Inferior parietal cortex (tissue), 1 donor: ENCODE measurements at regions not wholly inside any gene's neighbourhood (a gene's known extent, or its start where the extent isn't known, plus 50 kb on each side); places are given as distances from the start of the nearest gene placed in this dataset.
"Not testable (repeated sequence)": the region's sequence is repeated elsewhere in the genome, so short reads cannot be mapped to it uniquely, and the experiment has no call there.

Experiments
- DNase-seq: peaks from one replicate; pipeline ENCODE4 v3.0.0-alpha.2; 2016; ENCODE audit errors: extremely low spot score

DNA sequence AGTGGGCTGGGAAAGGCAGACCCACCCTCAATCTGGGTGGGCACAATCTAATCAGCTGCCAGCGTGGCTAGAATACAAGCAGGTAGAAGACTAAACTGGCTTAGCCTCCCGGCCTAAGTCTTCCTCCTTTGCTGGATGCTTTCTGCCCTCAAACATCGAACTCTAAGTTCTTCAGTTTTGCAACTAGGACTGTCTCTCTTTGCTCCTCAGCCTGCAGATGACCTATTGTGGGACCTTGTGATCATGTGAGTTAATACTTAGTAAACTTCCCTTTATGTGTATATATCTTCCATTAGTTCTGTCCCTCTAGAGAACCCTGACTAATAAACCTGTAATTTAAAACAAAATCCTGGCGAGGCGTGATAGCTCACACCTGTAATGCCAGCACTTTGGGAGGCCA is 51.8 kb upstream of the SLC39A8 start:
- DNase-seq: not testable (repeated sequence)

- no peak for DNase-seq
Observed at GRCh38 chr4:102399021-102399420, 53.7 kb upstream of the SLC39A8 start.

DNA sequence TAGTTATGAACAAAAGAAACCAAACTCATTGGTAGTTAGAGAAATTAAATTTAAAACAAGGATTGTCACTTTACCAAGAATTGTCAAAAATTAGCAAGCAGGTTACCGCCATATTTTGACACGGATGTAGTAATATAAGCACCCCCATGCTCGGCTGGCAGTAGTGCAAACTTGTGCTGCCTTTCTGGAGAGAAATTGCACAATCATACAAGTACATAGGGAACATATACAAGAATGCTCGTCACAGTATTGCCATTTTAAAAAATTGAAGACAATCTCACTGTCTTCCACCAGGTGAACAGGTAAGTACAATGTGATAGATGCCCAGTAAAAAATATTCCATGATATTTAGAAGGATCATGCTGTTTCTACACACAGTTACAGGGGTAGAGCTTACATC is 55.6 kb upstream of the SLC39A8 start:
- no peak for DNase-seq

DNA sequence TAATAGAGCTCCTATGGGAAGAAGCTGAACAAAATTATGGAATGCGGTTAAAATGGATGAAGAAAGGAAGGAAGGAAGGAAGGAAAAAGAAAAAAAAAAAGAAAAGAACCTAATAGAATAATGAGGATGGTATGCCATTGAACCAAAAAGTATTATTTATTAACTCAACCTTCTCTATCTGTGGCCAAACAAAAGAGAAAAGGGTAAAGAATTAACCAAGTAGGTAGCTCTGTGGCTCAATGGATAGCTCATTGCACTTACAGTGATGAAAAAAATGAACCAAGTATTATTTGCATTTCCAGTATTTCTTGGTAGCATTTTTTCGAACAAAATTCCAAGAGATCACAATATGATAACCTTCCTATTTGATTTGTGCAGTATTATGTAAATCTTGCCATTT is 56.9 kb upstream of the SLC39A8 start:
- DNase-seq: no peak

GRCh38 chr4:102403116-102403515 is 57.8 kb upstream of the SLC39A8 start:
- no peak for DNase-seq

GRCh38 chr4:102404431-102404969 is 59.2 kb upstream of the SLC39A8 start:
- no peak for DNase-seq

DNA sequence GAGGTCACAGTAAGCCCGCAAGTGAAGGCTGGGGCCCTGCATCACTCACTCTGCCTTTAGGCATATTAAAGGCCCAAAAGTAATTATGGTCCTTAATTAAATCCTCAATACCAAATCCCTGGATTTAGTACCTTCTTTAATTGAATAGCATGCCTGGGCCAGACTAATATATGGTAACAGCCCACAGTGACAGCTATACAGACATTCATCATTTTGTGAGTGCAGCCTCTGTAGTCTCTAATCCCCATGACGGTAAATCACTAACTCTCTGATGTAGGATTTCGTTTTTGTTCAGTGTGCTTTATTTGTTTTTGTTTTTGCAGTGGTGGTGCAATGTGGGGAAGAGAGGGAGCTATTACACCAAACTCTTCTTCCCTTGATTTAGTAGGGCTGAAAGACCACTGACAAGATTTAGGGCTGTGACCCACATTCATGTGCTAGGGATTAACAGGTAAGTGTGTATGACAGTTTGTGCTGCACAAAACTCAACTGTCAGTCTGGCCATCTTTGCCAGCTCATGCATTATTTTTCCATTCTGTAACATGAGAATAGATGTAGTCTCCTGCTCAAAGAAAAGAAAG is 60.6 kb upstream of the SLC39A8 start:
- no peak for DNase-seq

DNA sequence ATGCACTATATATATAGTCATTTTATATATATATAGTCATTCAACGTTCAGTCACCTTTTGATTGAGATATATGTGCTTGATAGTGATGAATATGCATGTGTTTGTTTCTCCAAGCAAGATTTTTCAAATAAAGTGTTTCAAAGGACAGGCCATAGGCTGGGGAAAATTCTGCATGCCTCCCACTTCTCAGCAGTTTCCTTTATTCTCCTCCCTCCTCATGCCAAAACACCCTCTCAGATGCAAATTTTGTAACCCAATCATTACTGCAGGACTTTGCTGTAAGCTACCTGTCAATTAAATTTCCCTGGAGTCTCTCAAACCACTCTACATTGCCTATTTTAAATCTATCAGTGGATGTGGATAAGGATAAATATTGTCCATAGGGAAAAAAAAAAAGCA is 65.6 kb upstream of the SLC39A8 start:
- not testable (repeated sequence) for DNase-seq

GRCh38 chr4:102411408-102411807 is 66.1 kb upstream of the SLC39A8 start:
- no peak for DNase-seq

- no peak for DNase-seq
Observed at GRCh38 chr4:102416765-102417164, 71.5 kb upstream of the SLC39A8 start.

DNA sequence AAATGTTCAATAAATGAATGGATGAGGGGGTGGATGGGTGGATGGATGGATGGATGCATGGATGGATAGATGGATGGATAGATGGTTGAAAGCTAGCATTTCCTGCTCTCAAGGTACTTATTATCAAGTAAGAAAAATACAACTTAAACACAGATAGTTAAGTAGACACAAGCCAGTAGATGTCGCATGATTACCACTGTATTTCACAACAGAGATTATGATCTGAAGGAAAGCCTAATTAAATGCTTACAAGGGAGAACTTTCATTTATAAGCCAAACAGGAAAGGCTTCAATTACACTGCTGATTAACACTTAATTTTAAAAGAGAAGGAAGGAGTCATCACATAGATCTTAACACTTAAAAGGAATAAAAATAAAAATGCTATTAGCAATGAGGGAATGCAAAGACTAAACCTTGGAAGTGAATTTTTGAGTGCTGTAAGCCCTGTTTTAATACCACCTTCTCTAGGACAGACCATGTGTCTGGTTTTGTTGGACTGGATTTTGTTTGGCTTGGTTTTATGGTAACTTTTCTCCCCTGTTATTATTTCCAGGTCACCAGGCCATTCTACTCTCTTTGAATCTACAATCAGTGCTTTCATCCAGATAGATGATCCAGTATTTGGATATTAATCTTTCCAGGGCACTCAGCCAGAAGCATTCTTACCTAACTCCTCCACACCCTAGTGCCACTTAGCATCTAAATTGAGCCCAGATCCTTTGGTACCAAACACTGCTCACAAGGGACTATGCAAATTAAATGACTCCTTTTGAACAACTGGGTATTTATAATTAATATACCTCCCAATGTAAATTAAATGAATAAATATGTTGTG is 75.5 kb upstream of the SLC39A8 start:
- DNase-seq: no peak

GRCh38 chr4:102422843-102423242 is 77.6 kb upstream of the SLC39A8 start:
- no peak for DNase-seq

DNA sequence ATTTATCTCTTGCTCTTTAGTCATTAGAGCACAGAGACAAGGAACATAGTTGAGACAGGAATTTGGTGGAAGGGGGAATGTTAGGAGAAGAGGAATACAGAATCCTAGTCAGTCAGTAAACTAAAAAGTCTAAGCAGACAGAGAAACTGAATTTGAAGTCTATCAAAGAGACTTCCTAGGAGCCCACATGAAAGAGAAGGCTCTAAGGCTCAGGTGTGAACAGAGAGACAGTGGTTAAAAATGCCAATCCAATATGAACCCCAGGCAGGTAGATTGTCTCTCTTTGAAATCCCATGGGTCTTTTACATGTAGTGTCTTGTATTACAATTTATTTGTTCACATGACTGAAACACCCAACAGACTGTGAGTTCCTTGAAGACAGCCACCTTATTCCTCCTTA is 77.8 kb upstream of the NFKB1 start:
- no peak for DNase-seq

DNA sequence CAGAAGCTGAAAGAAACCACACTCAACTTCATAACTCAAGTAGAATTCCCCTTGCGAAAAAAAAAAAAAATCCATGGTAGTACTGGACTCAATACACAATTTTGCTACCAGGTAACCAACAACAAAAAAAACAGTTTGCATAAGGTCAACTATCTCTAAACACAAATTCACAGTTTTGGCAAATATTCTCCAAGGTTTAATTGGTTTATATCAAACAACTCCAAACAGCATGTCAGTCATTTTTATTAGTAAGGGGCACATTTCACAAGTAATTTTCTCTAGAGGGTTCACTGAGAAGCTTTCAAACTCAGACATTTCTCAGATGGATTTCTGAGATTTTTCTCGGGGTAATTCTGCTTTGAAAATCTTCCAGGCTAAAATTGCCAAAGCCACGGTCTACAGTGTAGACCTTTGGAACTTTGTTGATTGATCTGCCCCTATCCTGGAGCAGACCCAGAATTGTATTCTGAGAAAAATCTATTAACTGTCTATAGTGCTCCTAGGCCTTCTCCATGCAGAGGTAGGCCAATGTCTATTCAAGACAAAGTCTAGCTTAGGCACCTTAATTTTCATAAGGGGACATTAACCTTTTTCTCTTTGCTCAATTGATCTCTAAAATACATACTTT is 73.7 kb upstream of the NFKB1 start:
- no peak for DNase-seq

GRCh38 chr4:102428122-102428521 is 73.0 kb upstream of the NFKB1 start:
- no peak for DNase-seq

GRCh38 chr4:102429553-102429952 is 71.6 kb upstream of the NFKB1 start:
- DNase-seq: no peak

DNA sequence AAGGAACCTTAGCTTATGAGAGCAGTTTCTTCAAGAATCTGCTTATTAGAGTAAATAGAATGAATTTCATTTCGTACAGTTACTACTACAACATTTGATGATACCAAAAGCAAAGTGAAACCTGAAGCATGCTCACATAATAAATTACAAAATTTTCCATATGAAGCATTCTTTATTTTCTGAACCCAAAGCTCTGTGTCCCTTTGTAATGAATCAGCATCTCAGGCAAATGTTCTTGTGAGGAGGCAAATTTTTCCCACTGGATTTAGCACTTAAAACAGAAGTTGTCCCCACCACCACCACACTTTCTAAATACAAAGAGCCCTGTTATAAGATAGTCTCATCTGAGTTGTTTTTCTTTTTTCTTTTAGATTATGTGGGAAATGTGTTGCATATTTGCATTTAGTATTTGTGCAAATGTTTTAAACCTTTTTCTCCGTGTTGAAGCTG is 70.7 kb upstream of the NFKB1 start:
- peak; percentile 64 for DNase-seq

- no peak for DNase-seq
Observed at GRCh38 chr4:102431608-102431961, 69.6 kb upstream of the NFKB1 start.

DNA sequence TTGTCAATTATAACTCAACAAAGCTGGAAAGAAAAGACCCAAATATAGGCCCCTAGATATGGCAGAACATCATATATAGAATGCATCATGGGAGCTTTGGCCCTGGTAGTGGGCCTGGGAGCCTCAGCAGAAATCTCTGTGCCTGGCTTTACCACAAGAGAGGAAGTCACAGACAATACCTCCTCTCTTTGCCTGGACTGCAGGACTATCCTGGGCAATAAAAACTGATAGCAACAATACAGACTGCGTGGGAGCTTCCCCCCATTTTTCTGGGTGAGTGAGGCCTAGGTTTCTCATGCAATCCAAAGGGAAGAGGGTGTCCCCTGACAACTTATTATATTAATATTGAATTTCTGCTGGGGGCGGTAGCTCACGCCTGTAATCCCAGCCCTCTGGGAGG is 64.0 kb upstream of the NFKB1 start:
- no peak for DNase-seq

DNA sequence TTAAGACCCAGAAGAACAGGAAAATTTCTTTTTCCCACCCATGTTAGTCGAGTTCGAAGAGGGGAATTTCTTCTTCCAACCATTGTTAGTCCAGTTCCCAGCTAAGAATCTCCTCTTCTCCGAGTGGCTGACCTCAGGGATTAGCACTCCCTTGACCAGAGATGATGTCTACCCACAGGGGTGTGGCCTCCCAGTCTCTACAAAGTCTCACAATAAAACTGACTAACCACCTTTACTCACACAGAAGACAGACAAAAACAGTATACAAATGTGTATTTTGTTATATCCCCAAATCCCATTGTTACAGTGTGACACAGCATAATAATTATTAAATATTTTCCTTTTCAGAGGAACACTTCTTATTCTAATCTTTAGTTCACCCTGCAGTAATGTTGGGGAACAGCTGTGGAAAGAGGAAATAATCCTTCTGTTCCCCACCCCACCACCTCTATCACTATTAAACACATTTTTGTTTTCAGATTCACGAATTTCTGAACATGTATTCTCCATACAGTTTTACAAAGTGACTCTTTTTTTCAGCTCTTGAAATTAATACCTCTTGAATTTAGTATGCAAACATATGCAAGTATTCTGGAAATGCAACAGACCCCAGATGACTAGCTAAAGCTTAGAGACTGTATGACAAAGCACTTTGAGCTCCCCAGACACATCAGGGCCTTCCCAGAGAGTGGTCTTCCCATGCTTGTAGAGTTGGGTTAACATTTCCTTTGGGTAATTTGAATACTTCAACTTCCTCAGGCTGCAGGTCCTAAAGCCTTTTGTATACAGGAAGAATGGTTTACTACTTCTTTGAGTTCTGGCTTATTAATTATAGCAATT is 62.5 kb upstream of the NFKB1 start:
- DNase-seq: no peak

- DNase-seq: peak; percentile 26
Observed at GRCh38 chr4:102439236-102439614, 61.9 kb upstream of the NFKB1 start.

GRCh38 chr4:102439812-102440211 is 61.3 kb upstream of the NFKB1 start:
- no peak for DNase-seq
